LNCaP clone FGC (cell line): ENCODE measurements at regions not wholly inside any gene's neighbourhood (a gene's known extent, or its start where the extent isn't known, plus 50 kb on each side); places are given as distances from the start of the nearest gene placed in this dataset.

Experiments used
- DNase-seq: peaks from one replicate; pipeline ENCODE4 v3.0.0-alpha.2; 2011; ENCODE audit warnings: low read depth
- H3K4me3 ChIP-seq: 2 replicates; pipeline ENCODE4 v1.5.1; 2011; ENCODE audit warnings: mild to moderate bottlenecking, low read depth, low read length, control low read depth
- TF ChIP-seq, protein P1 (sequence below): IDR thresholded peaks from 2 replicates; pipeline ENCODE4 v1.5.1; 2012; ENCODE audit warnings: mild to moderate bottlenecking; ENCODE audit not compliant: control insufficient read depth, insufficient read depth; ENCODE audit errors: extremely low read depth

DNA sequence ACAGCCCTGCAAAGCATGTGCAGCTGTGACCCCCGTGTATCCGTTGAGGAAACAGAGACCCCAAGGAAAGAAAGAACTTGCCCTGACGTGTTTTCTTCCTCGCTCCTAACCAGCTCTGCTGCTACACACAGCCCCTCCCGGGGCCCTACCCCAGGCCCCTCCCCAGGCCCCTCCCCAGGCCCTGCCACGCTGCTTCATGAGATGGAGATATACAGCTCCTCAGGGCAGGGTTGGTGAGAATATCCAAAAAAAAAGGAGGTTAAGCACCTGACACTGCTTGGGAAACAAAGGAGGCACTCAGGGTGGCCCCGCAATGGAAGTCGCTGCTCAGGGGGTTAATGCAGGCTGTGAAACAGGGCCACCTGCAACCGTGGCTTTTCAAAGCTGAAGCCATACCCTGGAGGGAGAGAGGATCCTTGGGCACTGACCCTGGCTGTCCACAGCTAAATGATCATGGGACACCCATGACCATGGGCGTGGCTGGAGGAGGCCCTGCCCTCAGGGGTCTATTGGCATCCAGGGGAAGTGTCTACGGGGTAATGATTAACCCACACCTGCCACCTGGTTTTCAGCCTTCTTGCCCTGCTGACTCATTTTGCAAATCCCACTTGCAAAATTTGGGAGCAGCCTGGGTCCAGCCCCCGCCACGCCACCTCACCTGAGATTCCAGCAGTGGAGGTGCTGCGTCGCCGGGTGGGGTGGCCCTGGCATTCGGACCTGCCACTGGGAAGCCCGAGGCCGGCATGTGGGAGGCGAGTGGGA lies 112.1 kb upstream of the ANO1 start:
- H3K4me3 ChIP-seq: no peak overlapping the region
- DNase-seq: no peak
- TF ChIP-seq, protein P1, sequence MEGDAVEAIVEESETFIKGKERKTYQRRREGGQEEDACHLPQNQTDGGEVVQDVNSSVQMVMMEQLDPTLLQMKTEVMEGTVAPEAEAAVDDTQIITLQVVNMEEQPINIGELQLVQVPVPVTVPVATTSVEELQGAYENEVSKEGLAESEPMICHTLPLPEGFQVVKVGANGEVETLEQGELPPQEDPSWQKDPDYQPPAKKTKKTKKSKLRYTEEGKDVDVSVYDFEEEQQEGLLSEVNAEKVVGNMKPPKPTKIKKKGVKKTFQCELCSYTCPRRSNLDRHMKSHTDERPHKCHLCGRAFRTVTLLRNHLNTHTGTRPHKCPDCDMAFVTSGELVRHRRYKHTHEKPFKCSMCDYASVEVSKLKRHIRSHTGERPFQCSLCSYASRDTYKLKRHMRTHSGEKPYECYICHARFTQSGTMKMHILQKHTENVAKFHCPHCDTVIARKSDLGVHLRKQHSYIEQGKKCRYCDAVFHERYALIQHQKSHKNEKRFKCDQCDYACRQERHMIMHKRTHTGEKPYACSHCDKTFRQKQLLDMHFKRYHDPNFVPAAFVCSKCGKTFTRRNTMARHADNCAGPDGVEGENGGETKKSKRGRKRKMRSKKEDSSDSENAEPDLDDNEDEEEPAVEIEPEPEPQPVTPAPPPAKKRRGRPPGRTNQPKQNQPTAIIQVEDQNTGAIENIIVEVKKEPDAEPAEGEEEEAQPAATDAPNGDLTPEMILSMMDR: no peak

DNA sequence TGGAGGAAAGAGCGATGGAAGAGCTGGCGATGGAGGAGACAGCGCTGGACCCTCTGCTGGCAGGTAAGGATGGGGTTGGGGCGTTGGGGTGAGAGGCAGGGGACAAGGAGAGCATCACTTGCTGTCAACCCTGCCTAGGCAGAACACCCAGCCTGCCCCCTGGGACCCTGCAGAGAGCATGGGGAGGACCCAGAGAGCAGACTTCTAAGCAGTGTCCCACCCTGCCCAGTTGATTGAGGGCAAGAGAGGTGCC lies 111.6 kb upstream of the ANO1 start:
- no peak overlapping the region for H3K4me3 ChIP-seq
- TF ChIP-seq, protein P1: no peak
- no peak for DNase-seq

DNA sequence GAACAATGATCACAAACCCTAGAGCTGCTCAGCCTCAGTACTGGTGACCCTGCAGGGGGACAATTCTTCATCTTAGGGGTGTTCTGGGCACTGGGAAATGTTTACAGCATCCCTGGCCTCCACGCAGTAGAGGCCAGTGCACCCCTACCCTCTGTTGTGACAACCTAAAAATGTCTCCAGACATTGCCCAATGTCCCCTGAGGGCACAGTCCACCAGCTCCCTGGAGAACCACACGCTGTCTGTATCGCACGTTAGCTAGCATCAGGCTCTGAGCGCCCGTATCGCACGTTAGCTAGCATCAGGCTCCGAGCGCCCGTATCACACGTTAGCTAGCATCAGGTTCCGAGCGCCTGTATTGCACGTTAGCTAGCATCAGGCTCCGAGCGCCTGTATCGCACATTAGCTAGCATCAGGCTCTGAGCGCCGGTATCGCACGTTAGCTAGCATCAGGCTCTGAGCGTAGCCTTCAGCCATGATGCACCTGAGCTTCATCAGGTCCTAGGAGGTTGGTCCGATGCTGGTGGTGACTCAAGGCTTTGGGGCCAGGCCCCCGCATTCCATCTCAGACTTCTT lies 111.1 kb upstream of the ANO1 start:
- DNase-seq: no peak
- TF ChIP-seq, protein P1: no peak
- no peak overlapping the region for H3K4me3 ChIP-seq

DNA sequence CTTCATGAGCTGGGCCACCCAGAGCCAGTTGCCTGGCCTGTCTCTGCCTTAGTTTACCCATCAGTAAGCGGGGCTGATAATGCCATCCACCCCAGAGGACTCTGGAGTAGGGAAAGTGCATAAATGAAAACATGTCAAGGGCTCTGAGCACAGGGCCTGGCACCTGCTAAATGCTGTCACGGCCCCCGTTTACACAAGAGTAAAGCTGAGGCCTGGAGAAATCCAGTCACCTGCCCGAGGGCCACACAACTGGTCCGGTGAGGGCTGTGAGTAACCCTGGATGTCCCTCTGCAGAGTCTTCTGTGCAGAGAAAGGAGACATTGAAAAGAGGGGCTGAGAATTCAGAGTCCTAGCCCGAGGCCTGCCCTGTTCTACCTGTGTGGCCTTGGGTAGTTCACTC lies 110.6 kb upstream of the ANO1 start:
- no peak overlapping the region for H3K4me3 ChIP-seq
- no peak for DNase-seq
- TF ChIP-seq, protein P1: no peak

DNA sequence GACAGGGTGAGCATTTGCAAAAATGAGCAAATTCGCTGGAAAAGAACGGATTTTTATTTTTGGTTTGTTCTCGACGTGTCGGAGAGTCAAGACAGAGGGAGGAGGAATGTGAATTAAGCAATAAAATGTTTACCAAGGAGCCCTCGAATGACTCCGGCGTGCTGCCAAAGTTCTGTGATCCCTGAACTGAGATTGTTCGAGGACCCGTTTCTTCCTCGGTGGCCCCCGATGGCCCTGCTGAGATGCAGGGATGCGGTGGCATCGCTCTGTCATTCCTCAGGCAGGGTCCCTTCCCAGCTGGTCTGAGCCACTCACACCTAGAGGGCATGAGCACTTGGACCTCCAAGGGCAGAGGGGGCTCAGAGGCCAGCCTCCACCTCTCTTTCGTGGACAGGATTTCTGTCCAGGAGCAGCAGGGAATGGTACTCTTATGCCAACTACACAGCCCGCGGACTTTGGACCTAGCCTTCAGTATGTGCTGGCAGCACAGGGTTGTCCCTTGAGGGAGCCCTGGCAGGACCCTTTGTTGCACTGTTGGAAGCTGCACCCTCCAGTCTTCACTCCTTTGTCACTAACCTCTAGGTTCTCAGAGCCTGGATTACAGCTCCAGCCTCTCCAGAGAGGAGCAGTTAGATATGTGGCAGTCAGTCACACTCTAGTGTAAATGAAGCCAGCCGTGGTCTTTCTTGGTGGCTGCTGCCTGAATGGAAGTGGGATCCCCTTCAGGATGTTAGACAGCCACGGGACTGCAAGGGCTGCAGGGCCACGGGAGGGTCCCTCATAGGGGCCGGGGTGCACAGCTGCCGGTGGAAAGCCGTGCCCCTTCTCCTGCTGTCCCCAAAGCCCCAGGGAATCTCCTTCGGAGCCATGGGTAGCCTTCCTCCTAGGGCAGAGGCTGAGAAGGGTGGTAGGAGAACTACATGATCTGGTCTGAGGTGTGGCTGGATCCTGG lies 109.4 kb upstream of the ANO1 start:
- DNase-seq: no peak
- no peak overlapping the region for H3K4me3 ChIP-seq
- TF ChIP-seq, protein P1: no peak

DNA sequence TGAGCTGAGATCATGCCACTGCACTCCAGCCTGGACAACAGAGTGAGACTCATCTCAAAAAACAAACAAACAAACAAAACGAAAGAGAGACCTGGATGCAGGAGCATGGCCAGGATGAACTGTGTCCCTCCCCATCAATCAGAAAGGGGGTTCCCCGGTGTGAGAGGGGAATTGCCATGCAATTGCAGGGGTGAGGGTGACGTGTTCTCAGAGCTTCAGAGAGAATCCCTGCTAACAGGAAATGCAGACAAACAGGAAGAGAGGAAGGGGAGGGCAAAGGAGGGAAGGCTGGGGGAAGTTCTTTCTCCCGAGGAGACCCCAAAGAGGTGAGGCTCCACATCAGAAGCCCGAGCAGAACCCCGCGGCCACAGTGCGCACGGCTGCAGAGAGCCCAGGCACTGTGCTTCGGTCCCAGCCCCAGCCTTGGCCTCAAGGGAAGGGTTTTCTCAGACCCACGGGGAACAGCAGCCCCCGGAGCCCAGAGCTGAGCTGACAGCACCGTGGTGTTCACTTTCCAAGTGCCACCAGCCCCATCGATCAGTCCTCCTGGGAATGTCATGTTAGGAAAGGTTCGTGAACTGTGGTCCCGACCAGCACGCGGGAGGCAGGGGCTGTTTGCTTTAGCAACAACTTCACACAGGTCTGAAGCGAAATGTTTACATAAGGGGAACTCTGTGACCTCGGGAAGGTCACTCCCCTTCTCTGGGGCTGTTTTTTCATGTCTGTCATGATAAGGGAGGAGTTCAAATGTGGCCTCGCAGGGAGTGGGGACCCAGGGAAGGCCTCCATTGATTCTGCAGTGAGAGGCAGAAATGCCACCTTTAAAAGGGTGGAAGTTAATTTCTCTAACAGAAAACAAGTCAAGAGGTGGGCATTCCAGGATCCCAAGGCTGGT lies 108.0 kb upstream of the ANO1 start:
- no peak for DNase-seq
- no peak overlapping the region for H3K4me3 ChIP-seq
- TF ChIP-seq, protein P1: no peak
